ENCODE measurements at regions not wholly inside any gene's neighbourhood (a gene's known extent, or its start where the extent isn't known, plus 50 kb on each side); places are given as distances from the start of the nearest gene placed in this dataset.

- no peaks in the 10 kb centered on the region for H3K9me3 Mint-ChIP-seq (ENCODE audit: unreplicated experiment)
- no peak for TF ChIP-seq CTCF (IDR thresholded peaks at IDR 0.05; ENCODE audit: unreplicated experiment)
- H3K36me3 Mint-ChIP-seq (ENCODE audit: low read depth, unreplicated experiment), result no peaks in the 10 kb centered on the region
- H3K27ac Mint-ChIP-seq (ENCODE audit: unreplicated experiment), result no peak overlapping the region
- no peaks in the 10 kb centered on the region for H3K4me1 Mint-ChIP-seq (ENCODE audit: unreplicated experiment)
- H3K27me3 Mint-ChIP-seq (ENCODE audit: unreplicated experiment), result no peaks in the 10 kb centered on the region
- DNase-seq (ENCODE audit: low spot score), result no peak
- no peak overlapping the region for H3K4me3 Mint-ChIP-seq (ENCODE audit: unreplicated experiment)
Observed at GRCh38 chrX:40205471-40205870, 107.7 kb upstream of the BCOR start.

GRCh38 chrX:40202456-40202855 lies 104.7 kb upstream of the BCOR start:
- no peaks in the 10 kb centered on the region for H3K36me3 Mint-ChIP-seq (ENCODE audit: low read depth, unreplicated experiment)
- H3K4me1 Mint-ChIP-seq (ENCODE audit: unreplicated experiment), result no peaks in the 10 kb centered on the region
- no peaks in the 10 kb centered on the region for H3K27me3 Mint-ChIP-seq (ENCODE audit: unreplicated experiment)
- DNase-seq (ENCODE audit: low spot score), result no peak
- no peaks in the 10 kb centered on the region for H3K9me3 Mint-ChIP-seq (ENCODE audit: unreplicated experiment)
- H3K27ac Mint-ChIP-seq (ENCODE audit: unreplicated experiment), result no peak overlapping the region
- no peak overlapping the region for H3K4me3 Mint-ChIP-seq (ENCODE audit: unreplicated experiment)
- no peak for TF ChIP-seq CTCF (IDR thresholded peaks at IDR 0.05; ENCODE audit: unreplicated experiment)

GRCh38 chrX:40201329-40201885 lies 103.6 kb upstream of the BCOR start:
- no peak overlapping the region for H3K27ac Mint-ChIP-seq (ENCODE audit: unreplicated experiment)
- H3K9me3 Mint-ChIP-seq (ENCODE audit: unreplicated experiment), result no peaks in the 10 kb centered on the region
- no peak overlapping the region for H3K4me3 Mint-ChIP-seq (ENCODE audit: unreplicated experiment)
- H3K36me3 Mint-ChIP-seq (ENCODE audit: low read depth, unreplicated experiment), result no peaks in the 10 kb centered on the region
- TF ChIP-seq CTCF (IDR thresholded peaks at IDR 0.05; ENCODE audit: unreplicated experiment), result no peak
- DNase-seq (ENCODE audit: low spot score), result no peak
- H3K4me1 Mint-ChIP-seq (ENCODE audit: unreplicated experiment), result no peaks in the 10 kb centered on the region
- H3K27me3 Mint-ChIP-seq (ENCODE audit: unreplicated experiment), result no peaks in the 10 kb centered on the region

- TF ChIP-seq CTCF (IDR thresholded peaks at IDR 0.05; ENCODE audit: unreplicated experiment), result no peak
- Mint-ChIP-seq H3K36me3 (ENCODE audit: low read depth, unreplicated experiment) (no peaks in the 10 kb centered on the region), H3K27me3 (ENCODE audit: unreplicated experiment) (no peaks in the 10 kb centered on the region), H3K9me3 (ENCODE audit: unreplicated experiment) (no peaks in the 10 kb centered on the region), H3K4me3 (ENCODE audit: unreplicated experiment) (no peak overlapping the region), H3K27ac (ENCODE audit: unreplicated experiment) (no peak overlapping the region), H3K4me1 (ENCODE audit: unreplicated experiment) (no peaks in the 10 kb centered on the region)
- no peak for DNase-seq (ENCODE audit: low spot score)
Observed at GRCh38 chrX:40199704-40200103, 101.9 kb upstream of the BCOR start.

GRCh38 chrX:40197071-40197470 lies 99.3 kb upstream of the BCOR start:
- H3K27ac Mint-ChIP-seq (ENCODE audit: unreplicated experiment), result no peak overlapping the region
- no peak overlapping the region for H3K4me3 Mint-ChIP-seq (ENCODE audit: unreplicated experiment)
- no peak for TF ChIP-seq CTCF (IDR thresholded peaks at IDR 0.05; ENCODE audit: unreplicated experiment)
- H3K4me1 Mint-ChIP-seq (ENCODE audit: unreplicated experiment), result no peaks in the 10 kb centered on the region
- no peak for DNase-seq (ENCODE audit: low spot score)
- no peaks in the 10 kb centered on the region for H3K9me3 Mint-ChIP-seq (ENCODE audit: unreplicated experiment)
- no peaks in the 10 kb centered on the region for H3K27me3 Mint-ChIP-seq (ENCODE audit: unreplicated experiment)
- no peaks in the 10 kb centered on the region for H3K36me3 Mint-ChIP-seq (ENCODE audit: low read depth, unreplicated experiment)

Data from endothelial cell (in vitro differentiated cells).